ENCODE measurements at regions not wholly inside any gene's neighbourhood (a gene's known extent, or its start where the extent isn't known, plus 50 kb on each side); places are given as distances from the start of the nearest gene placed in this dataset.

- TF ChIP-seq CTCF (IDR thresholded peaks at IDR 0.05) = no peak
- TF ChIP-seq POLR2A (IDR thresholded peaks at IDR 0.05) = no peak
Observed at GRCh38 chr12:43058616-43059015, 469.1 kb upstream of the PRICKLE1 start.

Data from adrenal gland (tissue), 5 donors.